H1 (cell line): ENCODE measurements at regions not wholly inside any gene's neighbourhood (a gene's known extent, or its start where the extent isn't known, plus 50 kb on each side); places are given as distances from the start of the nearest gene placed in this dataset.
A peak's percentile ranks its signal among the peaks of the same experiment; 100 is the strongest.

ENCODE experiments used
- CTCF ChIA-PET: fragments of 300-600 bp; sonication (Branson Sonifier 250); formaldehyde crosslinking; loops from one replicate; lab custom pipeline; 2021; ENCODE audit not compliant: partially characterized antibody; lab: Charles Lee
- POLR2A ChIA-PET: fragments of 300-600 bp; sonication (Branson Sonifier 250); formaldehyde crosslinking; loops from one replicate; lab custom pipeline; 2021; ENCODE audit warnings: inconsistent platforms; ENCODE audit not compliant: partially characterized antibody; lab: Charles Lee
- DNase-seq, 2 experiments: peaks; one replicate each; pipeline versions ENCODE4 v3.0.0 to v3.0.0-alpha.2; 2010 to 2022; ENCODE audit warnings: low spot score in 2 of 2, low read depth in 1 of 2, mixed read lengths in 1 of 2
- FAIRE-seq: peaks from 2 replicates; lab custom pipeline; 2011; peaks lifted over from hg19 to GRCh38; lab: Jason Lieb, UNC
- H2AFZ ChIP-seq: 2 replicates; pipeline ENCODE4 v1.8.1; 2012; ENCODE audit warnings: low read length, inconsistent platforms
- H2AK5ac ChIP-seq: 2 replicates; pipeline ENCODE4 v1.6.1; 2013; ENCODE audit warnings: low read depth, low read length
- H2BK120ac ChIP-seq: replicated peaks from 2 replicates; pipeline ENCODE3; 2013; ENCODE audit warnings: low read depth, low read length, inconsistent platforms
- H2BK12ac ChIP-seq: 2 replicates; pipeline ENCODE4 v1.6.1; 2013; ENCODE audit warnings: low read depth, low read length
- H2BK15ac ChIP-seq: 2 replicates; pipeline ENCODE4 v1.6.1; 2013; ENCODE audit warnings: low read length
- H2BK20ac ChIP-seq: 2 replicates; pipeline ENCODE4 v1.6.1; 2013; ENCODE audit warnings: low read length
- H2BK5ac ChIP-seq: 2 replicates; pipeline ENCODE4 v1.6.1; 2013; ENCODE audit warnings: low read depth, low read length
- H3K14ac ChIP-seq: 2 replicates; pipeline ENCODE4 v1.6.1; 2013; ENCODE audit warnings: inconsistent platforms; ENCODE audit not compliant: insufficient read length
- H3K18ac ChIP-seq: 2 replicates; pipeline ENCODE4 v1.6.1; 2013; ENCODE audit warnings: low read length; ENCODE audit errors: extremely low read depth
- H3K23ac ChIP-seq: 2 replicates; pipeline ENCODE4 v1.6.1; 2013; ENCODE audit warnings: inconsistent platforms; ENCODE audit not compliant: insufficient read length
- H3K23me2 ChIP-seq: 2 replicates; pipeline ENCODE4 v1.6.1; 2013; ENCODE audit warnings: low read depth, low read length
- H3K27ac ChIP-seq: 2 replicates; pipeline ENCODE4 v1.6.1; 2011; ENCODE audit warnings: low read depth, low read length, inconsistent platforms
- H3K27me3 ChIP-seq, 4 experiments: replicated peaks in 1 of 4; 1 replicate in 1 of 4; 2 replicates in 3 of 4; pipeline versions ENCODE4 v1.6.1 to v1.8.1; 2011 to 2013; ENCODE audit warnings: low read length in 3 of 4, mild to moderate bottlenecking in 3 of 4, inconsistent platforms in 2 of 4, mixed read lengths in 2 of 4, moderate library complexity in 1 of 4; ENCODE audit not compliant: control insufficient read depth in 3 of 4, insufficient read depth in 3 of 4; ENCODE audit errors: extremely low read depth in 1 of 4
- H3K36me3 ChIP-seq, 4 experiments: 2 replicates each; pipeline versions ENCODE4 v1.6.1 to v1.8.1; 2011 to 2013; ENCODE audit warnings: mild to moderate bottlenecking in 4 of 4, low read length in 3 of 4, moderate library complexity in 2 of 4, control low read depth in 1 of 4, inconsistent platforms in 1 of 4; ENCODE audit not compliant: insufficient read depth in 4 of 4, control insufficient read depth in 2 of 4
- H3K4ac ChIP-seq: replicated peaks from 2 replicates; pipeline ENCODE3; 2013; ENCODE audit warnings: low read length, low read depth, mixed read lengths, inconsistent platforms; ENCODE audit not compliant: insufficient read length
- H3K4me1 ChIP-seq, 4 experiments: replicated peaks in 1 of 4; 1 replicate in 1 of 4; 2 replicates in 3 of 4; pipeline versions ENCODE4 v1.6.1 to v1.8.1; 2011 to 2013; ENCODE audit warnings: low read length in 3 of 4, inconsistent platforms in 2 of 4, mixed read lengths in 1 of 4; ENCODE audit not compliant: insufficient read depth in 4 of 4, control insufficient read depth in 3 of 4
- H3K4me2 ChIP-seq, 2 experiments: 2 replicates each; pipeline versions ENCODE4 v1.6.1 to v1.8.1; 2011 to 2013; ENCODE audit warnings: low read depth in 2 of 2, low read length in 2 of 2, control low read depth in 1 of 2, inconsistent platforms in 1 of 2, mild to moderate bottlenecking in 1 of 2; ENCODE audit not compliant: insufficient read depth in 1 of 2
- H3K4me3 ChIP-seq, 4 experiments: fragments of 200-600, 300-600 bp in 1 of 4; sonication (generic), shearing (Covaris generic), sonication (Bioruptor Twin) in 1 of 4; 2 replicates each; pipeline versions ENCODE4 v1.5.1 to v1.8.1; 2011 to 2016; ENCODE audit warnings: low read length in 4 of 4, low read depth in 3 of 4, control low read depth in 2 of 4, inconsistent platforms in 2 of 4, mild to moderate bottlenecking in 2 of 4, mixed read lengths in 1 of 4, moderate library complexity in 1 of 4; ENCODE audit not compliant: insufficient read depth in 2 of 4; ENCODE audit errors: extremely low read depth in 1 of 4
- H3K56ac ChIP-seq: replicated peaks from 2 replicates; pipeline ENCODE3; 2013; ENCODE audit warnings: low read depth, mild to moderate bottlenecking, mixed read lengths, low read length, inconsistent platforms; ENCODE audit not compliant: insufficient read length
- H3K79me1 ChIP-seq: 2 replicates; pipeline ENCODE4 v1.6.1; 2013; ENCODE audit warnings: low read depth, low read length, control low read depth
- H3K79me2 ChIP-seq, 2 experiments: 2 replicates each; pipeline versions ENCODE4 v1.6.1 to v1.8.1; 2012 to 2013; ENCODE audit warnings: low read length in 2 of 2, mild to moderate bottlenecking in 2 of 2, inconsistent platforms in 1 of 2; ENCODE audit not compliant: insufficient read depth in 2 of 2, control insufficient read depth in 1 of 2
- H3K9ac ChIP-seq, 4 experiments: replicated peaks in 1 of 4; 1 replicate in 1 of 4; 2 replicates in 3 of 4; pipeline versions ENCODE4 v1.6.1 to v1.8.1; 2011 to 2013; ENCODE audit warnings: low read depth in 3 of 4, low read length in 3 of 4, control low read depth in 2 of 4, mild to moderate bottlenecking in 2 of 4, moderate library complexity in 2 of 4, inconsistent platforms in 1 of 4; ENCODE audit errors: extremely low read depth in 1 of 4
- H3K9me3 ChIP-seq, 2 experiments: 2 replicates each; pipeline versions ENCODE4 v1.6.1 to v1.8.1; 2012 to 2013; ENCODE audit warnings: mild to moderate bottlenecking in 2 of 2, moderate library complexity in 2 of 2, control low read depth in 1 of 2, inconsistent platforms in 1 of 2, low read depth in 1 of 2, low read length in 1 of 2, mixed read lengths in 1 of 2; ENCODE audit not compliant: insufficient read depth in 2 of 2
- H4K20me1 ChIP-seq, 2 experiments: replicated peaks in 1 of 2; 2 replicates each; pipeline versions ENCODE3 to v1.8.1; 2011 to 2013; ENCODE audit warnings: inconsistent platforms in 2 of 2, low read length in 2 of 2, mild to moderate bottlenecking in 1 of 2; ENCODE audit not compliant: insufficient read depth in 2 of 2, control insufficient read depth in 1 of 2
- H4K5ac ChIP-seq: 2 replicates; pipeline ENCODE4 v1.6.1; 2013; ENCODE audit warnings: low read length, low read depth, mixed read lengths, inconsistent platforms; ENCODE audit not compliant: insufficient read length
- H4K8ac ChIP-seq: 2 replicates; pipeline ENCODE4 v1.8.0; 2013; ENCODE audit warnings: mild to moderate bottlenecking, moderate library complexity, low read length, inconsistent platforms; ENCODE audit not compliant: insufficient read depth; ENCODE audit errors: extremely low read depth
- H4K91ac ChIP-seq: replicated peaks from 2 replicates; pipeline ENCODE3; 2013; ENCODE audit warnings: low read length, mixed read lengths, inconsistent platforms; ENCODE audit not compliant: insufficient read length
- CBX5 ChIP-seq: fragments of 300-800, 300-1000 bp; sonication (generic); IDR thresholded peaks from 2 replicates; pipeline ENCODE4 v1.7.1; 2016; ENCODE audit warnings: antibody characterized with exemption, low read length, low read depth
- CTBP2 ChIP-seq: IDR thresholded peaks from 2 replicates; pipeline ENCODE4 v1.7.0; 2011; ENCODE audit warnings: borderline replicate concordance, mild to moderate bottlenecking, moderate library complexity, mixed read lengths, low read length; ENCODE audit not compliant: insufficient read depth, insufficient read length
- KDM5A ChIP-seq: fragments of 200-600 bp; IDR thresholded peaks from 2 replicates; pipeline ENCODE4 v1.7.1; 2012; ENCODE audit warnings: mild to moderate bottlenecking, low read length, inconsistent platforms, mixed read lengths
- NRF1 ChIP-seq: IDR thresholded peaks from 2 replicates; pipeline ENCODE4 v1.6.1; 2011; ENCODE audit warnings: mild to moderate bottlenecking, low read depth, low read length, improper control_type of control experiment
- TEAD4 ChIP-seq: IDR thresholded peaks from 2 replicates; pipeline ENCODE4 v1.6.1; 2012; ENCODE audit warnings: low read depth, low read length, inconsistent platforms, mixed read lengths
- WGBS, 2 experiments: shearing (Covaris generic) in 1 of 2; methylation state at CpG; one replicate each; pipeline versions ENCODE4 v1.1.6 to v1.1.7; 2013 to 2015; ENCODE audit warnings: low lambda C conversion rate in 2 of 2, mixed read lengths in 2 of 2, inconsistent platforms in 1 of 2, low coverage in 1 of 2, missing lambda C conversion rate in 1 of 2; ENCODE audit not compliant: insufficient replicate concordance in 2 of 2, insufficient coverage in 1 of 2, insufficient read length in 1 of 2; ENCODE audit errors: extremely low coverage in 1 of 2, missing lambda C conversion rate in 1 of 2; 5-methylcytosine and 5-hydroxymethylcytosine counted together

GRCh38 chr4:127211650-127212560 lies 420.9 kb upstream of the INTU start:
- Histone ChIP-seq H2AFZ (0 out of 2 replicates have a peak overlapping the region, but pooled peaks have one; percentile 71), H3K9ac (no peak overlapping the region), H2BK5ac (no peak overlapping the region), H3K4me1 (no peaks in the 10 kb centered on the region), H3K14ac (no peak overlapping the region), H3K56ac (no peak overlapping the region), H3K18ac (no peak overlapping the region), H3K4me2 (no peak overlapping the region), H2BK120ac (no peak overlapping the region), H3K9me3 (no peaks in the 10 kb centered on the region), H2AK5ac (no peak overlapping the region), H3K79me1 (no peaks in the 10 kb centered on the region), H3K4me3 (no peak overlapping the region), H3K36me3 (no peaks in the 10 kb centered on the region), H2BK12ac (no peak overlapping the region), H3K79me2 (no peaks in the 10 kb centered on the region), H3K27me3 (no peaks in the 10 kb centered on the region), H4K20me1 (no peaks in the 10 kb centered on the region), H3K27ac (no peak overlapping the region), H3K23ac (no peak overlapping the region), H2BK20ac (no peak overlapping the region), H4K8ac (no peak overlapping the region), H3K4ac (no peak overlapping the region), H4K91ac (no peak overlapping the region), H3K23me2 (no peaks in the 10 kb centered on the region), H2BK15ac (no peak overlapping the region), H4K5ac (no peak overlapping the region)
- POLR2A ChIA-PET, result no interaction called here
- 93% methylated on average over 4 of the region's 4 CpGs; no CpG with 5 or more reads in 1 of the 2 experiments for WGBS, 2 experiments
- CTCF ChIA-PET, result interaction anchor here (1.3 to 1.5 kb wide), 2 partner anchors 20 to 188 kb away, joined by 3 to 5 read pairs; no protein-coding TSS in a partner anchor
- DNase-seq (no peak), FAIRE-seq (no peak)
- TF ChIP-seq KDM5A (no peak), CTBP2 (no peak), CBX5 (no peak), TEAD4 (no peak), NRF1 (no peak)
